IMR-90 (cell line): ENCODE measurements at regions not wholly inside any gene's neighbourhood (a gene's known extent, or its start where the extent isn't known, plus 50 kb on each side); places are given as distances from the start of the nearest gene placed in this dataset.

Source experiments
- ATAC-seq: fragments of 200-7000 bp; cut with Tn5 transposase; 2 replicates; pipeline ENCODE4 v1.9.1; 2020; ENCODE audit warnings: low read depth, mild to moderate bottlenecking, moderate library complexity
- BruUV-seq: library from RNA; stranded (reverse); fragments of 400-500 nt; replicated peaks from 2 replicates; lab custom pipeline; 2021; lab: Mats Ljungman, UMichigan
- CTCF ChIA-PET: fragments of 300-600 bp; formaldehyde crosslinking; extraction: SDS; loops from one replicate; lab custom pipeline; 2021; ENCODE audit warnings: antibody characterized with exemption; lab: Yijun Ruan, JAX
- POLR2A ChIA-PET: fragments of 300-600 bp; sonication (Branson Sonifier 250); formaldehyde crosslinking; loops from one replicate; lab custom pipeline; 2022; ENCODE audit warnings: antibody characterized with exemption; ENCODE audit not compliant: unreplicated experiment; lab: Charles Lee
- DNase-seq: peaks from one replicate; pipeline ENCODE4 v3.0.0; 2013
- H2AFZ ChIP-seq: replicated peaks from 2 replicates; pipeline ENCODE3; 2013; ENCODE audit warnings: low read length, mild to moderate bottlenecking; ENCODE audit not compliant: poor library complexity
- H2AK5ac ChIP-seq: 2 replicates; pipeline ENCODE4 v1.6.1; 2013; ENCODE audit warnings: low read depth, low read length, inconsistent platforms
- H2AK9ac ChIP-seq: replicated peaks from 2 replicates; pipeline ENCODE3; 2013; ENCODE audit warnings: mild to moderate bottlenecking, low read depth, low read length, moderate library complexity; ENCODE audit not compliant: poor library complexity
- H2BK120ac ChIP-seq: 2 replicates; pipeline ENCODE4 v1.6.1; 2013; ENCODE audit warnings: low read depth, low read length, inconsistent platforms
- H2BK15ac ChIP-seq: 3 replicates; pipeline ENCODE4 v1.6.1; 2013; ENCODE audit warnings: low read depth, low read length, inconsistent platforms
- H2BK20ac ChIP-seq: 2 replicates; pipeline ENCODE4 v1.6.1; 2013; ENCODE audit warnings: low read depth, mild to moderate bottlenecking, inconsistent platforms, low read length, moderate library complexity
- H2BK5ac ChIP-seq: 2 replicates; pipeline ENCODE4 v1.6.1; 2013; ENCODE audit warnings: mild to moderate bottlenecking, low read depth, low read length, inconsistent platforms; ENCODE audit not compliant: poor library complexity, severe bottlenecking
- H3K14ac ChIP-seq: replicated peaks from 2 replicates; pipeline ENCODE4 v1.6.1; 2013; ENCODE audit warnings: low read depth, low read length, inconsistent platforms
- H3K18ac ChIP-seq: 2 replicates; pipeline ENCODE4 v1.6.1; 2013; ENCODE audit warnings: low read depth, low read length, control low read depth
- H3K23ac ChIP-seq: 2 replicates; pipeline ENCODE4 v1.6.1; 2013; ENCODE audit warnings: low read depth, low read length, inconsistent platforms
- H3K27ac ChIP-seq: 2 replicates; pipeline ENCODE4 v1.5.1; 2013; ENCODE audit warnings: mild to moderate bottlenecking, control low read depth, low read length; ENCODE audit not compliant: insufficient read depth
- H3K27me3 ChIP-seq: 2 replicates; pipeline ENCODE4 v1.6.1; 2013; ENCODE audit warnings: low read length; ENCODE audit not compliant: control insufficient read depth, insufficient read depth
- H3K36me3 ChIP-seq: 2 replicates; pipeline ENCODE4 v1.6.1; 2013; ENCODE audit warnings: low read length, mixed read lengths; ENCODE audit not compliant: control insufficient read depth, insufficient read depth
- H3K4ac ChIP-seq: 2 replicates; pipeline ENCODE4 v1.6.1; 2013; ENCODE audit warnings: low read depth, low read length, inconsistent platforms
- H3K4me1 ChIP-seq: 2 replicates; pipeline ENCODE4 v1.6.1; 2013; ENCODE audit warnings: low read length, mixed read lengths; ENCODE audit not compliant: control insufficient read depth, insufficient read depth
- H3K4me2 ChIP-seq: 2 replicates; pipeline ENCODE4 v1.6.1; 2013; ENCODE audit warnings: low read depth, mild to moderate bottlenecking, control low read depth, low read length, moderate library complexity
- H3K4me3 ChIP-seq: 2 replicates; pipeline ENCODE4 v1.5.1; 2013; ENCODE audit warnings: low read depth, mild to moderate bottlenecking, control low read depth, low read length, moderate library complexity; ENCODE audit not compliant: insufficient read depth
- H3K56ac ChIP-seq: 2 replicates; pipeline ENCODE4 v1.6.1; 2013; ENCODE audit warnings: low read length, inconsistent platforms; ENCODE audit not compliant: insufficient read depth; ENCODE audit errors: extremely low read depth
- H3K79me1 ChIP-seq, 2 experiments: 2 replicates each; pipeline ENCODE4 v1.6.1; 2013; ENCODE audit warnings: low read length in 2 of 2, inconsistent platforms in 1 of 2, low read depth in 1 of 2
- H3K9ac ChIP-seq: 2 replicates; pipeline ENCODE4 v1.6.1; 2013; ENCODE audit warnings: low read depth, low read length, control low read depth
- H3K9me1 ChIP-seq: 2 replicates; pipeline ENCODE4 v1.6.1; 2013; ENCODE audit warnings: low read length, inconsistent platforms; ENCODE audit not compliant: insufficient read depth
- H3K9me3 ChIP-seq: 2 replicates; pipeline ENCODE4 v1.6.1; 2013; ENCODE audit warnings: low read length; ENCODE audit not compliant: control insufficient read depth, insufficient read depth
- H4K20me1 ChIP-seq: 2 replicates; pipeline ENCODE4 v1.6.1; 2013; ENCODE audit warnings: low read length, inconsistent platforms; ENCODE audit not compliant: insufficient read depth
- H4K5ac ChIP-seq: 2 replicates; pipeline ENCODE4 v1.6.1; 2013; ENCODE audit warnings: mild to moderate bottlenecking, low read depth, low read length, control low read depth
- H4K8ac ChIP-seq, 2 experiments: 2 replicates each; pipeline ENCODE4 v1.6.1; 2013; ENCODE audit warnings: low read depth in 2 of 2, low read length in 2 of 2, control low read depth in 1 of 2, inconsistent platforms in 1 of 2
- H4K91ac ChIP-seq: 2 replicates; pipeline ENCODE4 v1.6.1; 2013; ENCODE audit warnings: low read depth, low read length, inconsistent platforms; ENCODE audit not compliant: insufficient read depth
- BHLHE40 ChIP-seq: fragments of 150-350 bp; IDR thresholded peaks from 2 replicates; pipeline ENCODE4 v1.6.1; 2016; ENCODE audit warnings: mild to moderate bottlenecking, low read depth, low read length
- CHD1 ChIP-seq: IDR thresholded peaks from 2 replicates; pipeline ENCODE4 v1.6.1; 2012; ENCODE audit warnings: low read depth, low read length, improper control_type of control experiment
- MAFK ChIP-seq: IDR thresholded peaks from 2 replicates; pipeline ENCODE4 v1.6.1; 2012; ENCODE audit warnings: low read depth, low read length, improper control_type of control experiment
- MAZ ChIP-seq: IDR thresholded peaks from 2 replicates; pipeline ENCODE4 v1.6.1; 2012; ENCODE audit warnings: low read depth, mild to moderate bottlenecking, low read length, improper control_type of control experiment, moderate library complexity, borderline replicate concordance
- MXI1 ChIP-seq: IDR thresholded peaks from 2 replicates; pipeline ENCODE4 v1.6.1; 2012; ENCODE audit warnings: low read depth, mild to moderate bottlenecking, low read length, moderate library complexity, borderline replicate concordance
- NFE2L2 ChIP-seq: fragments of 150-350 bp; IDR thresholded peaks from 2 replicates; pipeline ENCODE4 v1.6.1; 2016; ENCODE audit warnings: low read depth, mild to moderate bottlenecking, low read length
- POLR2A ChIP-seq: IDR thresholded peaks from 2 replicates; pipeline ENCODE4 v1.6.1; 2012; ENCODE audit warnings: mild to moderate bottlenecking, low read depth, low read length
- RAD21 ChIP-seq: IDR thresholded peaks from 2 replicates; pipeline ENCODE4 v1.6.1; 2012; ENCODE audit warnings: low read length, improper control_type of control experiment
- RCOR1 ChIP-seq: IDR thresholded peaks from 2 replicates; pipeline ENCODE4 v1.6.1; 2012; ENCODE audit warnings: mild to moderate bottlenecking, low read length, improper control_type of control experiment; ENCODE audit not compliant: insufficient replicate concordance
- SMC3 ChIP-seq: fragments of 150-350 bp; IDR thresholded peaks from 2 replicates; pipeline ENCODE4 v1.6.1; 2016; ENCODE audit warnings: low read depth, mild to moderate bottlenecking, antibody characterized with exemption, low read length, moderate library complexity
- WGBS, 2 experiments: methylation state at CpG; one replicate each; pipeline versions ENCODE4 v1.1.5 to v1.1.7; 2013; ENCODE audit warnings: missing lambda C conversion rate in 2 of 2; ENCODE audit not compliant: insufficient read length in 1 of 2; ENCODE audit errors: extremely low coverage in 2 of 2; 5-methylcytosine and 5-hydroxymethylcytosine counted together
- dilution Hi-C: fragments of 300-500 bp; cut with HindIII; formaldehyde crosslinking; loops from one replicate; pipeline ENCODE4 v1.14.3; 2018; ENCODE audit warnings: low sequenced_read_pairs; ENCODE audit not compliant: unreplicated experiment
- in situ Hi-C: fragments of 300-500 bp; cut with MboI; formaldehyde crosslinking; loops from 3 replicates; pipeline ENCODE4 v1.14.3; 2019; ENCODE audit warnings: low sequenced_read_pairs, inconsistent platforms, mixed read lengths
- intact Hi-C: fragments of 100-400 bp; cut with micrococcal nuclease; formaldehyde crosslinking; loops from 2 replicates; pipeline ENCODE4 v1.10.0; 2022
- TF ChIP-seq, protein P1 (sequence below): fragments of 150-350 bp; IDR thresholded peaks from 2 replicates; pipeline ENCODE4 v1.6.1; 2017; ENCODE audit warnings: mild to moderate bottlenecking, antibody characterized with exemption, low read length, low read depth
- TF ChIP-seq, protein P2 (sequence below): fragments of 150-350 bp; IDR thresholded peaks from 2 replicates; pipeline ENCODE4 v1.6.1; 2016; ENCODE audit warnings: low read depth, mild to moderate bottlenecking, low read length, moderate library complexity, borderline replicate concordance
- TF ChIP-seq, protein P3 (sequence below): conservative IDR thresholded peaks from 2 replicates; pipeline ENCODE4 v1.5.1; 2012; ENCODE audit warnings: mild to moderate bottlenecking, low read depth, low read length, improper control_type of control experiment

DNA sequence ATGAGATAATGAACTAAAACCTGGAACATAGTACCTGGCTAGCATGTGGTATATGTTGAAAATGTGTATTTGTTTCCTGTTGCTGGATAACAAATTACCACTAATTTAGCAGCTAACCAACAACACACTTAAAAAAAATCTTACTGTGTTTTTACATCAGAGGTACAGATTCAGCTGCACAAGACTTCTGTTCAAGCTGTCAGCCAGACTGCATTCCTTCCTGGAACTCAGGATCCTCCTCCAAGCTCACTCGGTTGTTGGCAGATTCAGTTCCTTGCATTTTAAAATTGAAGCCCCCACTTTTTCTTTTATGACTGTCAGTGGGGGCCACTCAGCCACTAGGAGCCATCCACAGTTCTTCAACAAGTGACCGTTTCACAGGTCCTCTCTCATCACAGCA lies 246.9 kb upstream of the DACH1 start:
- CTCF ChIA-PET: no interaction called here

More for the DNA sequence above, 246.9 kb upstream of the DACH1 start:
- Histone ChIP-seq H3K9me3 (peaks cover 3% of the 10 kb centered on the region), H2BK15ac (no peak overlapping the region), H3K27ac (no peak overlapping the region), H2BK20ac (no peak overlapping the region), H3K36me3 (no peaks in the 10 kb centered on the region), H3K14ac (no peak overlapping the region), H4K20me1 (no peaks in the 10 kb centered on the region), H4K8ac (no peak overlapping the region), H3K56ac (no peak overlapping the region), H2AK5ac (no peak overlapping the region), H3K4me3 (no peak overlapping the region), H3K27me3 (no peaks in the 10 kb centered on the region), H2BK5ac (no peak overlapping the region), H3K18ac (no peak overlapping the region), H3K79me1 (no peaks in the 10 kb centered on the region), H3K4ac (no peak overlapping the region), H3K9me1 (no peaks in the 10 kb centered on the region), H2AFZ (no peak overlapping the region), H2BK120ac (no peak overlapping the region), H4K5ac (no peak overlapping the region), H3K4me2 (no peak overlapping the region), H4K91ac (no peak overlapping the region), H2AK9ac (no peak overlapping the region), H3K23ac (no peak overlapping the region), H3K9ac (no peak overlapping the region), H3K4me1 (no peaks in the 10 kb centered on the region)
- dilution Hi-C loops (no loop called here), in situ Hi-C loops (no loop called here), intact Hi-C loops (no loop called here)
- DNase-seq (no peak), ATAC-seq (no peak)
- TF ChIP-seq RAD21 (no peak), MAZ (no peak), SMC3 (no peak), RCOR1 (no peak), MXI1 (no peak), CHD1 (no peak), NFE2L2 (no peak), BHLHE40 (no peak), POLR2A (no peak), MAFK (no peak)
- TF ChIP-seq, protein P1, sequence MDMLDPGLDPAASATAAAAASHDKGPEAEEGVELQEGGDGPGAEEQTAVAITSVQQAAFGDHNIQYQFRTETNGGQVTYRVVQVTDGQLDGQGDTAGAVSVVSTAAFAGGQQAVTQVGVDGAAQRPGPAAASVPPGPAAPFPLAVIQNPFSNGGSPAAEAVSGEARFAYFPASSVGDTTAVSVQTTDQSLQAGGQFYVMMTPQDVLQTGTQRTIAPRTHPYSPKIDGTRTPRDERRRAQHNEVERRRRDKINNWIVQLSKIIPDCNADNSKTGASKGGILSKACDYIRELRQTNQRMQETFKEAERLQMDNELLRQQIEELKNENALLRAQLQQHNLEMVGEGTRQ: no peak
- TF ChIP-seq, protein P2, sequence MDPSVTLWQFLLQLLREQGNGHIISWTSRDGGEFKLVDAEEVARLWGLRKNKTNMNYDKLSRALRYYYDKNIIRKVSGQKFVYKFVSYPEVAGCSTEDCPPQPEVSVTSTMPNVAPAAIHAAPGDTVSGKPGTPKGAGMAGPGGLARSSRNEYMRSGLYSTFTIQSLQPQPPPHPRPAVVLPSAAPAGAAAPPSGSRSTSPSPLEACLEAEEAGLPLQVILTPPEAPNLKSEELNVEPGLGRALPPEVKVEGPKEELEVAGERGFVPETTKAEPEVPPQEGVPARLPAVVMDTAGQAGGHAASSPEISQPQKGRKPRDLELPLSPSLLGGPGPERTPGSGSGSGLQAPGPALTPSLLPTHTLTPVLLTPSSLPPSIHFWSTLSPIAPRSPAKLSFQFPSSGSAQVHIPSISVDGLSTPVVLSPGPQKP: no peak
- TF ChIP-seq, protein P3, sequence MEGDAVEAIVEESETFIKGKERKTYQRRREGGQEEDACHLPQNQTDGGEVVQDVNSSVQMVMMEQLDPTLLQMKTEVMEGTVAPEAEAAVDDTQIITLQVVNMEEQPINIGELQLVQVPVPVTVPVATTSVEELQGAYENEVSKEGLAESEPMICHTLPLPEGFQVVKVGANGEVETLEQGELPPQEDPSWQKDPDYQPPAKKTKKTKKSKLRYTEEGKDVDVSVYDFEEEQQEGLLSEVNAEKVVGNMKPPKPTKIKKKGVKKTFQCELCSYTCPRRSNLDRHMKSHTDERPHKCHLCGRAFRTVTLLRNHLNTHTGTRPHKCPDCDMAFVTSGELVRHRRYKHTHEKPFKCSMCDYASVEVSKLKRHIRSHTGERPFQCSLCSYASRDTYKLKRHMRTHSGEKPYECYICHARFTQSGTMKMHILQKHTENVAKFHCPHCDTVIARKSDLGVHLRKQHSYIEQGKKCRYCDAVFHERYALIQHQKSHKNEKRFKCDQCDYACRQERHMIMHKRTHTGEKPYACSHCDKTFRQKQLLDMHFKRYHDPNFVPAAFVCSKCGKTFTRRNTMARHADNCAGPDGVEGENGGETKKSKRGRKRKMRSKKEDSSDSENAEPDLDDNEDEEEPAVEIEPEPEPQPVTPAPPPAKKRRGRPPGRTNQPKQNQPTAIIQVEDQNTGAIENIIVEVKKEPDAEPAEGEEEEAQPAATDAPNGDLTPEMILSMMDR: no peak
- no TSS peak for BruUV-seq
- POLR2A ChIA-PET: no interaction called here
- WGBS, 2 experiments: no CpG with 5 or more reads among the region's 2 CpGs
